HFFc6 (cell line): ENCODE measurements at regions not wholly inside any gene's neighbourhood (a gene's known extent, or its start where the extent isn't known, plus 50 kb on each side); places are given as distances from the start of the nearest gene placed in this dataset.

Source experiments
- DNase-seq: peaks from one replicate; pipeline ENCODE4 v3.0.0-alpha.2; 2018
- H3K27ac Mint-ChIP-seq: 2 replicates; pipeline ENCODE4 v1.8.0; 2020; ENCODE audit warnings: mild to moderate bottlenecking, mixed read lengths
- H3K27me3 Mint-ChIP-seq: 2 replicates; pipeline ENCODE4 v1.8.0; 2021; ENCODE audit warnings: mild to moderate bottlenecking, moderate library complexity, mixed read lengths; ENCODE audit not compliant: insufficient read depth
- H3K36me3 Mint-ChIP-seq: 2 replicates; pipeline ENCODE4 v1.8.0; 2021; ENCODE audit warnings: low read depth, mixed read lengths
- H3K4me1 Mint-ChIP-seq: 2 replicates; pipeline ENCODE4 v1.8.0; 2020; ENCODE audit warnings: low read depth, mixed read lengths
- H3K4me3 Mint-ChIP-seq: 2 replicates; pipeline ENCODE4 v1.8.0; 2020; ENCODE audit warnings: mild to moderate bottlenecking, moderate library complexity, mixed read lengths
- H3K9me3 Mint-ChIP-seq: 2 replicates; pipeline ENCODE4 v1.8.0; 2020; ENCODE audit warnings: mild to moderate bottlenecking, mixed read lengths
- TF ChIP-seq, protein P1 (sequence below): fragments of 200-600 bp; sonication (generic); IDR thresholded peaks from 2 replicates; pipeline ENCODE4 v1.5.0; 2021; ENCODE audit warnings: antibody characterized with exemption, mild to moderate bottlenecking

GRCh38 chr13:99805361-99805760 is 166.2 kb downstream of the ZIC5 start:
- no peak for DNase-seq
- Mint-ChIP-seq H3K27ac (no peak overlapping the region), H3K9me3 (no peaks in the 10 kb centered on the region), H3K27me3 (peaks cover 4% of the 10 kb centered on the region), H3K4me3 (no peak overlapping the region), H3K36me3 (no peaks in the 10 kb centered on the region), H3K4me1 (no peaks in the 10 kb centered on the region)
- TF ChIP-seq, protein P1, sequence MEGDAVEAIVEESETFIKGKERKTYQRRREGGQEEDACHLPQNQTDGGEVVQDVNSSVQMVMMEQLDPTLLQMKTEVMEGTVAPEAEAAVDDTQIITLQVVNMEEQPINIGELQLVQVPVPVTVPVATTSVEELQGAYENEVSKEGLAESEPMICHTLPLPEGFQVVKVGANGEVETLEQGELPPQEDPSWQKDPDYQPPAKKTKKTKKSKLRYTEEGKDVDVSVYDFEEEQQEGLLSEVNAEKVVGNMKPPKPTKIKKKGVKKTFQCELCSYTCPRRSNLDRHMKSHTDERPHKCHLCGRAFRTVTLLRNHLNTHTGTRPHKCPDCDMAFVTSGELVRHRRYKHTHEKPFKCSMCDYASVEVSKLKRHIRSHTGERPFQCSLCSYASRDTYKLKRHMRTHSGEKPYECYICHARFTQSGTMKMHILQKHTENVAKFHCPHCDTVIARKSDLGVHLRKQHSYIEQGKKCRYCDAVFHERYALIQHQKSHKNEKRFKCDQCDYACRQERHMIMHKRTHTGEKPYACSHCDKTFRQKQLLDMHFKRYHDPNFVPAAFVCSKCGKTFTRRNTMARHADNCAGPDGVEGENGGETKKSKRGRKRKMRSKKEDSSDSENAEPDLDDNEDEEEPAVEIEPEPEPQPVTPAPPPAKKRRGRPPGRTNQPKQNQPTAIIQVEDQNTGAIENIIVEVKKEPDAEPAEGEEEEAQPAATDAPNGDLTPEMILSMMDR = no peak

- TF ChIP-seq, protein P1 = no peak
- no peaks in the 10 kb centered on the region for H3K4me1 Mint-ChIP-seq
- H3K9me3 Mint-ChIP-seq = no peaks in the 10 kb centered on the region
- DNase-seq = no peak
- H3K27me3 Mint-ChIP-seq = peaks cover 4% of the 10 kb centered on the region; the same call in 1 of the 2 replicates
- H3K36me3 Mint-ChIP-seq = no peaks in the 10 kb centered on the region
- no peak overlapping the region for H3K4me3 Mint-ChIP-seq
- no peak overlapping the region for H3K27ac Mint-ChIP-seq
Measured at GRCh38 chr13:99803141-99803540, 168.4 kb downstream of the ZIC5 start.

GRCh38 chr13:99802416-99802815 is 169.2 kb downstream of the ZIC5 start:
- TF ChIP-seq, protein P1 = no peak
- no peaks in the 10 kb centered on the region for H3K36me3 Mint-ChIP-seq
- peaks cover 4% of the 10 kb centered on the region; the same call in 1 of the 2 replicates for H3K27me3 Mint-ChIP-seq
- no peaks in the 10 kb centered on the region for H3K4me1 Mint-ChIP-seq
- no peaks in the 10 kb centered on the region for H3K9me3 Mint-ChIP-seq
- H3K4me3 Mint-ChIP-seq = no peak overlapping the region
- no peak for DNase-seq
- no peak overlapping the region for H3K27ac Mint-ChIP-seq

GRCh38 chr13:99800951-99801350 is 170.6 kb downstream of the ZIC5 start:
- DNase-seq = no peak
- H3K27me3 Mint-ChIP-seq = peaks cover 4% of the 10 kb centered on the region; the same call in 1 of the 2 replicates
- no peaks in the 10 kb centered on the region for H3K9me3 Mint-ChIP-seq
- no peak overlapping the region for H3K27ac Mint-ChIP-seq
- H3K36me3 Mint-ChIP-seq = no peaks in the 10 kb centered on the region
- no peaks in the 10 kb centered on the region for H3K4me1 Mint-ChIP-seq
- TF ChIP-seq, protein P1 = no peak
- H3K4me3 Mint-ChIP-seq = no peak overlapping the region

GRCh38 chr13:99800011-99800410 is 171.6 kb downstream of the ZIC5 start:
- no peak for DNase-seq
- H3K27me3 Mint-ChIP-seq = peaks cover 4% of the 10 kb centered on the region; the same call in 1 of the 2 replicates
- H3K4me3 Mint-ChIP-seq = no peak overlapping the region
- no peak overlapping the region for H3K27ac Mint-ChIP-seq
- no peaks in the 10 kb centered on the region for H3K36me3 Mint-ChIP-seq
- TF ChIP-seq, protein P1 = no peak
- no peaks in the 10 kb centered on the region for H3K4me1 Mint-ChIP-seq
- no peaks in the 10 kb centered on the region for H3K9me3 Mint-ChIP-seq

GRCh38 chr13:99798756-99799155 is 172.8 kb downstream of the ZIC5 start:
- no peak overlapping the region for H3K4me3 Mint-ChIP-seq
- no peaks in the 10 kb centered on the region for H3K4me1 Mint-ChIP-seq
- no peak overlapping the region for H3K27ac Mint-ChIP-seq
- H3K27me3 Mint-ChIP-seq = no peaks in the 10 kb centered on the region
- TF ChIP-seq, protein P1 = no peak
- DNase-seq = no peak
- no peaks in the 10 kb centered on the region for H3K36me3 Mint-ChIP-seq
- no peaks in the 10 kb centered on the region for H3K9me3 Mint-ChIP-seq
